ENCODE measurements at regions not wholly inside any gene's neighbourhood (a gene's known extent, or its start where the extent isn't known, plus 50 kb on each side); places are given as distances from the start of the nearest gene placed in this dataset.

DNA sequence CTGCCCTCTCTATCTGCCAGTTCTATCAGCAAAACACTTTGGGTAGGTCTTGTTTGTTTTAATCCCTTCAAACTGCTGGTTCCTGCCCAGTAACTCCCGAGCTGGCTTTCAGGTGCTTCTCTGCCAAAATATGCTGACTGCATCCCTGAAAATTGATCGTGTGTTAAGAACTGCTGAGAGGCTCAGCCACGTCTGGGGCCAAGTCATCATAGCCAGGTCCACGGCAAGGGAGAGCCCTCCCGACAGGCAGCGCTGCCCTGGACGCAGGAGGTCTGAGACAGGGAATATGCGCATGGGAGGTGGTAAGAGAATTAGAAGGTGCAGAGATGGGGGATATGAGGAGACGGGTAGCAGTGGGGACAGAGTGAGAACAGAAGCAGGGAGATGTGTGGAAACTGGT, 179.7 kb upstream of the TOPAZ1 start:
- Histone ChIP-seq H3K27ac (no peak overlapping the region), H3K4me3 (no peak overlapping the region)
- no peak for DNase-seq (ENCODE audit: low spot score)
- TF ChIP-seq, protein P1, sequence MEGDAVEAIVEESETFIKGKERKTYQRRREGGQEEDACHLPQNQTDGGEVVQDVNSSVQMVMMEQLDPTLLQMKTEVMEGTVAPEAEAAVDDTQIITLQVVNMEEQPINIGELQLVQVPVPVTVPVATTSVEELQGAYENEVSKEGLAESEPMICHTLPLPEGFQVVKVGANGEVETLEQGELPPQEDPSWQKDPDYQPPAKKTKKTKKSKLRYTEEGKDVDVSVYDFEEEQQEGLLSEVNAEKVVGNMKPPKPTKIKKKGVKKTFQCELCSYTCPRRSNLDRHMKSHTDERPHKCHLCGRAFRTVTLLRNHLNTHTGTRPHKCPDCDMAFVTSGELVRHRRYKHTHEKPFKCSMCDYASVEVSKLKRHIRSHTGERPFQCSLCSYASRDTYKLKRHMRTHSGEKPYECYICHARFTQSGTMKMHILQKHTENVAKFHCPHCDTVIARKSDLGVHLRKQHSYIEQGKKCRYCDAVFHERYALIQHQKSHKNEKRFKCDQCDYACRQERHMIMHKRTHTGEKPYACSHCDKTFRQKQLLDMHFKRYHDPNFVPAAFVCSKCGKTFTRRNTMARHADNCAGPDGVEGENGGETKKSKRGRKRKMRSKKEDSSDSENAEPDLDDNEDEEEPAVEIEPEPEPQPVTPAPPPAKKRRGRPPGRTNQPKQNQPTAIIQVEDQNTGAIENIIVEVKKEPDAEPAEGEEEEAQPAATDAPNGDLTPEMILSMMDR (IDR thresholded peaks at IDR 0.05), result no peak

DNA sequence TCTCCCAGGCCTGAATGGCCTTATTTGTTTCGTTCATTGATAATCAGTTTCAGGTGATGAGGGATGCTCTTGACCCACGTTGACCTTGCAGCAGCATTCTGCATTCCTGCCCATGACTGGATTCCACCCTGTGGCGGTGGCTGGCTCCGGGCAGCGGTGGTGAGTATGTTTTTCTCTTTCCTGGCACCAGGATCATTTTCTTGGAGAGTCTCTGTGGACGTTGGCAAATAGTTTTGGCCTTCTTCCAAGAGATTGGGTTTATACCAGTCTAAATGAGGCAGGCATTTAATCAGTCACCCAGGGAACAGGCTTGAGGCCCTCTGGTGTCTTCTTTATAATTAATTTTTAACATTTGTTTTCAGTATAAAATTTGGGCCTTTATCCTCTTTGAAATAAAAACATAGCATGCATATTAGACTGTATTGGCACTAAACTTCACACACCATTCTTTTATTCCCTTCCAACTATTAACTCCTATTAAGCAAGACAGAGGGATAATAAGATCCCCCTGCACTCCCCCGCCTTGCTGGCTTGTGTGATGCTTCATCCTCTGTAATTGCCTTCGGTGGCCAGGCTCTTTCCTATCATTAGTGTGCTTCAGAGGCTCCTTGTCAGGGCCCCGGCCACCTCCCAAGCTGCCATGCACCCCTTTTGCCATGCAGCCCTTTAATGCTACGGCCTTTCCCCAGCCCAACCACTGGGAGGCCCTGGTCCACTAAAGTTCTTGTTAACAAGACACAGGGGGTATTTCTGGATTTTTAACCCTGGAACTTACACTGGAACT, 176.2 kb upstream of the TOPAZ1 start:
- H3K27ac ChIP-seq, result no peak overlapping the region
- DNase-seq (ENCODE audit: low spot score), result no peak
- no peak overlapping the region for H3K4me3 ChIP-seq
- TF ChIP-seq, protein P1 (IDR thresholded peaks at IDR 0.05), result no peak

DNA sequence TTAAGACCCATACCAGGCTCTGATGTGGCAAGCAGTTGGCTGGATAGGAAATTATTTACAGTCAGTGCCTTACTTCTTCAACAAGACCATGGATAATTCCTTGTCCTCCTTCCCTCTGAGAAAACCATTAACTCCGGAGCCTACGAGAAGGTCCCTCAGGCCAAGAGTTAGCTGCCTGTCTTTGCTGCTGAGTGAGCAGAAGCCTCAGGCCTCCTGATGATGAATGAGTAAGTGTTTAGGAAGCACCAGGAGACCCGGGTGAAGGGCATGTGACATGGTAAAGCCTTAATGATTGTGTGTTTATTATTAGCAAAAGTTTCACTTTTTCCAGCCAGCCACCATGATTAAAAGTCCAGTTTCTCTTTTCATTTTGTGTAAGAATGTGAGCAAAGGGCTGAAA, 174.9 kb upstream of the TOPAZ1 start:
- TF ChIP-seq, protein P1 (IDR thresholded peaks at IDR 0.05), result no peak
- H3K4me3 ChIP-seq, result no peak overlapping the region
- DNase-seq (ENCODE audit: low spot score), result no peak
- no peak overlapping the region for H3K27ac ChIP-seq

DNA sequence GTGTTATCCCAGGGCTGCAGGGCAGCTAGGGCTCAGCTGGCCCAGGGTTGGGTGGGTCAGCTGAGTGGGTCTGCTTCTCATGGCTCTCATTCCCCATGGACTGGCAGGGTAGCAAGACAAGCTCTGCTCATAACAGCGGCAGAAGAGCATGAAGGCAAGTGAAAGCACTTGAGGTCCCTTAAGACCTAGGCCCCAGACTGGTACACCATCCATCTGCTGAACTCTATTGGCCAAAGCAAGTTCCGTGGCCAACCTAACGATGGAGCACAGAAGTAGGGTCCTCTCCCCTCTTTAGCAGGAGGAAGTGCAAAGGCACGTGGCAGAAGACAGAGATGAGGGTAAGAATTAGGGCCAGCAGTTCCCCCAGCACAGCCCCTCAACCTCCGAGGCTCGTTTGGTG, 174.3 kb upstream of the TOPAZ1 start:
- no peak overlapping the region for H3K4me3 ChIP-seq
- TF ChIP-seq, protein P1 (IDR thresholded peaks at IDR 0.05), result no peak
- no peak overlapping the region for H3K27ac ChIP-seq
- DNase-seq (ENCODE audit: low spot score), result no peak

DNA sequence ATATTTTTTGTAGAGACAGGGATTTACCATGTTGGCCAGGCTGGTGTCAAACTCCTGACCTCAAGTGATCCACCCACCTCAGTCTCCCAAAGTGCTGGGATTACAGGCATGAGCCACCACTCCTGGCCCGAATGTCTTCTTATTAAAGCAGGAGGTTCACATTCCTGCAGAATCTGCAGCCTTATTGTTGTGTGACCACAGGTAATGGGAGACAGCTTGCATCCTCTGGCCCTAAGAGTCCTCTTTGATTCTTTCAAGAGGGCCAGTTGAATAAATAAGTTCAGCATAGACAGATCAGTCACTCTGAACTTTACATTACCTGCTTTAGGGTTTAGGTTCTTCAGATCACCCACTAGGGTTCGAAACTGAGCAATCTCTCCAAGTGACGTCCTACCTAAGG, 172.9 kb upstream of the TOPAZ1 start:
- DNase-seq (ENCODE audit: low spot score), result no peak
- Histone ChIP-seq H3K4me3 (no peak overlapping the region), H3K27ac (no peak overlapping the region)
- TF ChIP-seq, protein P1 (IDR thresholded peaks at IDR 0.05), result no peak

DNA sequence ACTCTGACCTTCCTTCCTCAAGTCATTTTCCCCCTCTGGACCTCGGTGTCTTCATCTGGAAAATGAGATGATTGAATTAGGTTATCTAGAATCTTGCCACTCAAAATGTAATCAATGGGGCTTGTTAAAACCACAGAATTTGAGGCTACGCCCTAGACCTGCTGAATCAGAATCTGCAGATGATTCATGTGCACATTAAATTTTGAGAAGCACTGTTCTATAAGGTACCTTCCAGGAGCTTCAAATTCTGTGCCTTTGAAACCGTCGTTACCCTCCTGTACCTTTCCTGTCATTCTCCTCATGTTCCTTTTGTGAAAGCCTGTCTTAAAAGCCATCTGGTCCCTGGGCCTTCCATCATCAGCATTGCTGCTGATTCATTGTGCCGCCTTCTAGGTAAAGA, 172.4 kb upstream of the TOPAZ1 start:
- TF ChIP-seq, protein P1 (IDR thresholded peaks at IDR 0.05), result no peak
- Histone ChIP-seq H3K27ac (no peak overlapping the region), H3K4me3 (no peak overlapping the region)
- no peak for DNase-seq (ENCODE audit: low spot score)

DNA sequence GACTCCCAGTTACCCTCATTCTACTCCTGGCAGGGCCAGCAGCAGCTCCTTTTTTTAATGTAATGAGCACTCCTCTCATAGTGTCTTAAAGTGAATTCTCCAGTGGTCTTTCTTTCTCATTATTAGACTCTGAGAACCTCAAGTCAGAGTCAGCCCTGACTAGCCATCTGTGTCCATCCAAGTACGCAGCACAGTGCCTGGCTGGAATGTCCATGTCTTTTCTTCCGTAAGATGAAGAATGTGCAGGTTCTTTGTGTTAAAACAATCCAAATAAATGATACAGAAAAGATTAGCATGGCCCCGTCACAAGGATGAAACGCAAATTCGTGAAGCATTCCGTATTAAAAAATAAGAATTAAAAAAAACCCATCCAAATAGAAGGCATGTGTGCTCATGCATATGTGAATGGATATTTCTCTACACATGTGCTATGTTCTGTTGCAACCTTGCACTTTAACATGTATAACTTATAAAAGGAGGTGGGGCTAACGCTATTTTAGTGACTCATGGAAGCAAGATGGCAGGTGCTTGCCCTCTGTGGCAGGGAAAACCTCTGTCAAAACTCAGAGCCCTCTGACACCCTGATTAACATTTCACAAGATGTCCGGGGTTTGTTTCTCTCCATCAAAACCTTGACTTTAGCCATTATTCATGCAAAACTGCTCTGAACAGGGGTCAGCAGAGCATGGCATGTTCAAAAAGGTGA, 170.7 kb upstream of the TOPAZ1 start:
- Histone ChIP-seq H3K27ac (no peak overlapping the region), H3K4me3 (no peak overlapping the region)
- DNase-seq (ENCODE audit: low spot score), result no peak
- TF ChIP-seq, protein P1 (IDR thresholded peaks at IDR 0.05), result no peak

Data from coronary artery (tissue), 2 donors.